ENCODE measurements at regions not wholly inside any gene's neighbourhood (a gene's known extent, or its start where the extent isn't known, plus 50 kb on each side); places are given as distances from the start of the nearest gene placed in this dataset.
"Not testable (repeated sequence)": the region's sequence is repeated elsewhere in the genome, so short reads cannot be mapped to it uniquely, and the experiment has no call there.

DNA sequence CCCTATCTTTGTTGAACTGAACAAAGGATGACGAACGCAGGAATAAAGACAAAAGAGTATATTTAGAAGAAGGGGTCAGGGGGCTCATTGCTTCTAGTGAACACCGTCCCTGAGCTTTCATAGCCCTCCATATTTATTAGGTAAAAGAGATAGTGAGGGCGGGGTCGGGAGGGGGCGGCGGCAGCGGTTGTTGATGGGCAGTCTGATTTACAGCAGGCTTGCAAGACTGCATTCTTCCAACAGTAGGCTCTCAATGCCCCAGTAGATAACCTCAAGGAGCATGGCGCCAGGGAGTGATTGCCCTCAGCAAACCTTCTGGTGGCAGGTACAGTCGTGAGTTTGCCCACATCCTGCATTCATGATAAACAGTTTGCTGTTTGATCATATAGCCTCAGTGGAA lies 563.3 kb upstream of the SYNCRIP start:
- no peak for DNase-seq

DNA sequence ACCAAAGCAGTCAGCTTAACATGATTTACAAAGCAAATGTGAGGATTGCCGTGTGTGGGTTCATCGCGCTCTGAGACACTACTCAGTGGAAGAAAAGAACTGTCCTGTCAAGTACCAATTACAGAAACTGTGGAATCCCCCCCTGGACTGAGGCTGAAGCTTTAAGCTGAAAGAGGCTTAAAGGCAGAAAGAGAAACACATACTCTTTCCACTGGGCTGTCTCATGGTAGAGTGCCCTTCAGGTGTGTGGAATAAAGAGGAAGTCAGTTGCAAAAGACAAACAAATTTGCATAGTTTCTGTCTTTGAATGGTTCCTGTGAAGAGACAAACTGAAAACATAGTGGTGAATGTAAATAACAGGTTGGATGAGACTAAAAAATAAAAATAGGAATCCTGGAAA lies 560.4 kb upstream of the SYNCRIP start:
- DNase-seq: no peak

DNA sequence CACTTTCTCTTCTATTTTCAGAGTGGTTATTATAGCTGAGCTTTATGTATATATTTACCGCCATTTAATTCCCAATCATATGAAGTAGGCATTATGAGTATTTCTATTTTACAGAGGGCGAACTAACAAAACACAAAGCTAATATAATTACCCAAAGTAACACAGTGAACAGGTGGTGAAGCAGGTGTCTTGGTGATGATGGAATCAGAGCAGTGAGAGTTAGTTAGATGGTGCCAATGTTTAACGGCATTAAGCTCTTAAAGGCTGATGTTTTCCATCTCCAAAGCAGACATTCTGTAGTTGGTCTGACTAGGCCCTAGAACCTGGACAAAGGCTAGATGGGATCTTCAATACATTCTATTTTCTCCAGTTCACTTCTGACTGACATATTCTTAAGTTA lies 551.1 kb upstream of the SYNCRIP start:
- DNase-seq: no peak

DNA sequence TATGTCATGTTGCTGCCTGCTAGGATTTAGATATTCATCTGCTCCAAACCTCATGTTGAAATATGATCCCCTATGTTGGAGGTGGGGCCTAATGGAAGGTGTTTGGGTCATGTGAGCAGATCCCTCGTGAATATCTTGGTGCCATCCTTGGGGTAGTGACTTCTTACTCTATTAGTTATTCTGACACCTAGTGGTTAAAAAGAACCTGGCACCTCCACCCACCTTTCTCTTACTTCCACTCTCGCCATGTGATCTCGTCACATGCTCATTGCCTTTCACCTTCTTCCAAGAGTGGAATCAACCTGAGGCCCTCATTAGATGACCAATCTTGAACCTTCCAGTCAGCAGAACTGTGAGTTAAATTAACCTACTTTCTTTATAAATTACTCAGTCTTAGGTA lies 549.4 kb upstream of the SYNCRIP start:
- DNase-seq: no peak

DNA sequence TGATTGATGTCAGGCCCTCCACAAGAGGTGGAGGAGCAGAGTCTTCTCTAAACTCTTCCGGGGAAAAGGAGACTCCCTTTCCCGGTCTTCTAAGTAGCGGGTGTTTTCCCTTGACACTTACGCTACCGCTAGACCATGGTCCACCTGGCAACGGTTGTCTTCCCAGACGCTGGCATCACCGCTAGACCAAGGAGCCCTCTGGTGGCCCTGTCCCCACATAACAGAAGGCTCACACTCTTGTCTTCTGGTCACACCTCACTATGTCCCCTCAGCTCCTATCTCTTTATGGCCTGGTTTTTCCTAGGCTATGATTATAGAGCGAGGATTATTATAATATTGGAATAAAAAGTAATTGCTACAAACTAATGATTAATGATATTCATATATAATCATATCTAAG lies 532.5 kb upstream of the SYNCRIP start:
- DNase-seq: not testable (repeated sequence)

DNA sequence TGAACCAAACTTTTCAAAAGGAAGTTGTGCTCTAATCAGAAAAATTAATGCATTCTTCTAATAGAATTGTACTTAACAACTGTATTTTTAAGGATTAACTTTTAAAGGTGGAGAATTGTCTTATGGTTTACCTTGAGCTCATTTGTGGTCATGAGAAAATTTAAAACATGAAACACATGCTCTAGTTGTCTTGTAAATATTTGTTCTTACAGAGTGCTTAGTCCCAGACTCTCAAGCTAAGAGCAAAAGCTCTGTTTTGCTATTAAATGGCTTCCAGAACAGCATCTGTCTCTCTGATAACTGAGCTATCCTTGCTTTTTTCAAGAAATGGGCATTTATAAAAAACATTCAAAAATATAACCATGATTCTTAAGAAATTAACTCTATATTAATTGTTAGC lies 512.2 kb upstream of the SYNCRIP start:
- no peak for DNase-seq

DNA sequence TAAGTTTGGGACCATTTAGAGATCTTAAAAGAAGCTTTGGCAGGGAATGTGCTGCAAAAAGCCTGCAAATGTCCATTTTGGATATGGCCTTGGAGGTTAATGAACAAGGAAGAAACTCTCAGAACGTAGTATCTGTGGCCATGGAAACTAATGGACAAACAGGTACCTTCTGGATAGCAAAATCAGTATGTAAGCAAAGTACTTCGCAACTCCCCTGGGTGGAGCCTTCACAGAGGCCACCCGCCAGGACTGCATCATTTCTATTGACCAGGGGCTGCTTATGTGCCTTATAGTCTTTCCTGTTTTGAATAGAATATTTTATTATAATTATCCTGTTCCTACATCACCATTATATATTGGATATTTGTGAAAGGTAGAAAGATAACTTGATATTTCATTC lies 510.8 kb upstream of the SYNCRIP start:
- no peak for DNase-seq

DNA sequence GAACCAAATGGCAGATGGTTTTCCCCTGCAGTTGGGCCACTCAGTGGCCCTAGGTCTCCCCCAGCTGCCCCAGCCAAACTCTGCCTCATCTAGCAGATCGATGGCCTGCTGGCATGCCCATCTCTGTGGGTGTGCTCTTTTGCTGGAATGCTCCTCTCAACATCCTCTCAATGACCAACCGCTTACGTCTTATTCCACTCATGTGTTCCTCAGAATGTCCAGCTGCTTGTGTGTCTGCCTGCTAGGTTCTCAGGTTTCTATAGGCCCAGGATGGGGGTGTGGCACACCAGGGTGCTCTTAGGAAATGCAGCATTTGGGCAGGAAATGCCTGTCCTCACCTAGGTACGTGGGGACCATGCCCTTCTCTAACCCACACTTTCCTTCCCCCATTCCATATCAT lies 509.9 kb upstream of the SYNCRIP start:
- DNase-seq: no peak

DNA sequence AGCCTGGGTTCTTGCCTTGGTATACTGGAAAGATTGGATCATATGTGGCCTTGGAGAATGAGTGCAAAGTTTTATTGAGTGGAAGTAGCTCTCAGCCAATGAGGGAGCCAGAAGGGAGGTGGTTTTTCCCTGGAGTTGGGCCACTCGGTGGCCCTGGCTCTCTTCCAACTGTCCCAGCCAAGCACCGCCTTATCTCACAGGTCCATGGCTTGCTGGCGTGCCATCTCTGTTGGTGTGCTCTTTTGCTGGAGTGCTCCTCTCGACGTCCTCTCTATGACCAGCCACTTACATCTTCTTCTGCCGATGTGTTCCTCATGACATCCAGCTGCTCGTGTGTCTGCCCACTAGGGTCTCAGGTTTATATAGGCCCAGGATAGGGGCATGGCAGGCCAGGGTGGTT lies 505.9 kb upstream of the SYNCRIP start:
- no peak for DNase-seq

DNA sequence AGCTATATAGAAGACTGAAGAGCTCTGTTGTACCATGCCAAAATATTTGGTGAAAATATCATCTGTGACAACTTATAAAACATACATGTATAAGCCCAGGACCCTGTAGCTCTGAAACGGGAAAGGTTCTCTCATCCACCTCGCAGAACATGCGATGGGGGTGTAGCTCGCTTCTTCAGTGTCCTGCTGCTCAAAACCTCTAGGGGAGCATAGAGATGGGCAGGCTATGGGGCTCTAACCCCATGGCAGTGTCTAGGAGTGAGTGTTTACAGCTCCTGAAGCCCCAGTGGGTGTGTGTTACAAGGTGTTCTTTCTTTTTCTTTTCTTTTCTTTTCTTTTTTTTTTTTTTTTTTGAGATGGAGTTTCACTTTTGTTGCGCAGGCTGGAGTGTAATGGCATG lies 505.2 kb upstream of the SYNCRIP start:
- DNase-seq: no peak

DNA sequence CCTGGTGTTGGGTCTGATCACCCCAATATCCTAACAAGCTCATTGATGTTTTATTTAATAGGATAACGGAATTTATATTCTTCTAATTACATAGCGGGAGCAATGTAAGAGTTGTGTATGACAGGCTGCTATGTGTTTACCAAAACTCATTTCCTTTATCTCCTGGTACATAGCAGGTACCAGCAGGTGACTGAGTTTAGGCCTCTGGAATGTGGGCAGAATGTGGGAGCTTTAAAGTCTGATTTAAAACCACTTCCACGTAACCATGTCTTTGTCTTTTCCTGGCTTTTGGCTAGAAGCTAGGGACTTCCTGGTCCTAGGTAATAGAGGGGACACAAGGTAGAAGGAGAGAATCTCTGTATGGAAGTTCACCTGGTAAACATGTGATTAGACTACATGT lies 504.6 kb upstream of the SYNCRIP start:
- DNase-seq: no peak

DNA sequence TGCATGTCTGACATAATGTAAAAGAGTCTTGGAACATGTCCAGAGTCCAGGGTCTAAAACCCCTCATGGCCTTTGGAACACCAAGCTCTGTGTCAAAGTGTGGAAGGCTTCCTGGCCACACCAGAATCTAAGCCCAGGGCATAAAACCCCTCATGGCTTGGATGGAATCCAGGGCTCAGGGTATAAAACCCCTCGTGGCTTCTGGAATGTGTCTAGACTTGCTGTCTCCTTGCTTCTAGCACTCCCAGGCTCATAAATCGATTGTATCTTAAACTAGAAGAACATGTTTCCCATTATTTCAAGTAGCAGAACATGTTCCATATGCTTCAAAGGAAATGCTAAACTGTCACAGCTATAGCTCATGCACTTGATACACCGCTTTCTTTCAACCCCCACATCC lies 504.1 kb upstream of the SYNCRIP start:
- not testable (repeated sequence) for DNase-seq

DNA sequence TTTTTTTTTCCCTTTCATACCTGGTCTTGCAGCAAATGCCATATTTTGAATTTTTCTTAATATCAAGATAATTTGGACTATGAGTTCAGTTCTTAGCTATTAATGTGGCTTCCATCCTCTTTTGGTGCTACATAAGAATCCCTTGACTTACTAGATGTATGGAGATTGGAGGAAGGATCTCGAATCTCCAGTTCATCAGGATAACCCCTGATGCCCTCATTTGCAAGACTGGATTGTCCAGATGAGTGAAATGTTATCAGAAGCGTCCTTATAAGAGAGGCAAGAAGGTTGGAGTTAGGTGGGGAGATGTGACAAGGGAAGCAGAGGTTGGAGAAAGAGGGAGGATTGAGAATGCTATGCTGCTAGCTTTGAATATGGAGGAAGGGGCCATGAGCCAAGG lies 499.6 kb upstream of the SYNCRIP start:
- no peak for DNase-seq

DNA sequence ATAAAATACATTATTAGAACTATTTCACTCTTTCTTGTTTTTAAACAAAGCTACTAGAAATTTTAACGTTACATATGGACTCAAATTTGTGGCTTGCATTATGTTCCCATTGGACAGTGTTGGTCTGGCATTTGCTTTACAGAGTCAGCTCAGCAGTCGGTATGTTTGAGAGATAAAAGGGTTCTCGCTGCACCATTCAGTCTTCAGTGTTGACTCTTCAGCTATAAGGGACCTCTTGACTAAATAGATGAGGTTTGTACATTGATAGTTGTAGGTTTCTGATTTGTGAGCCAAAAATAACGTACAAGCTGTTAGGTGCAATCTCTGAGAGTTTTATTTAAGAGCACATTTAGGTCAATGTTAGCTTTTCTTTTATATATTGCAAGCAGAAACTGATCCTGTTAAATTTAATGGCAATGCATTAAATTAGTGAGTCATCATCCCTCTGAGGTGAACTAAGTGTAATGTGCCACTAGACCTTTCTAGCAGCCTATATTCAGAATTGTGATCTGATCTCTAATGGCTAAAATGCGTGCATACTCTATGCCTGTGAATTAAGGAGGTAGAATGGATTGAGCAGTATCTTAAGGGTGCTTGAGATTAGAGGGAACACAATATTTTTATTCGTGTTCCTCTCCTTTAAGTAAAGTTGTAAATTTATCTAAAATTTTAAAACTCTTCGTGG lies 485.6 kb upstream of the SYNCRIP start:
- no peak for DNase-seq

DNA sequence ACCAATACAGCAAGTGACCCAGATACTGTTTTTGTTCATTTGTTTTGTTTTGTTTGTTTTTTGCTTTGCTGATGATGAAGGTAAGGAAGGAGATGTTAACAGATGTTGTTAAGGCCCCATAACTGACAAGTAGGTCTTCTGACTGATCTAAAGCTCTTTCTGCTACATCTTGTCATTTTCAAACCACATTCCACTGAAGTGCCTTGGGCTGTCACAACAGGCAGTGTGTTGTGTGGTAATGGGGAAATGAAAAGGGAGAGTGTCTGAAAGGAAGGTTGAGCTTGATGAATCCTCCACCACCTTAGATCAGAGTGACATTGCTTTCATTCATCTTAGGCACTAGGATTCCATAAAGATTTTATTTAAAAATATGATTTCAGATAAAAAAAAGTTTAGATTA lies 479.4 kb upstream of the SYNCRIP start:
- no peak for DNase-seq

DNA sequence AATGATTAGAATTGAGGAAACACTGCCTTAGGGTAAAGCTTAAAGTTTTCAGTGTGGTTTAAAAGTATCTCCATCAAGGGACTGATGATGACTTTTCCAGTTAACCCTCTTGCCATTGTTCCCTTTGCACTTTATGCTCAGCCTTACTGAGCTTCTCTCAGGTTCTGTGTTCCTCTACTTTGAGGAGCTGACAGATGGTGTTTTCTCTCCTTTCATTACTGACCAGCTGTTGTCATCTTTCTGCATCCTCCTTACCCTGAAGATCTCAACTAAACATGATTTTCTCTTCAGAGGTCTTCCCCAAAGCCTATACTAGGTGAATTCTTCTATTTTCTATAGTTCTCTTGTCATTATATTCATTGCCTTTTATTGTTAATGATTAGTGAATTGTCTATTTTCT lies 475.6 kb upstream of the SYNCRIP start:
- no peak for DNase-seq

DNA sequence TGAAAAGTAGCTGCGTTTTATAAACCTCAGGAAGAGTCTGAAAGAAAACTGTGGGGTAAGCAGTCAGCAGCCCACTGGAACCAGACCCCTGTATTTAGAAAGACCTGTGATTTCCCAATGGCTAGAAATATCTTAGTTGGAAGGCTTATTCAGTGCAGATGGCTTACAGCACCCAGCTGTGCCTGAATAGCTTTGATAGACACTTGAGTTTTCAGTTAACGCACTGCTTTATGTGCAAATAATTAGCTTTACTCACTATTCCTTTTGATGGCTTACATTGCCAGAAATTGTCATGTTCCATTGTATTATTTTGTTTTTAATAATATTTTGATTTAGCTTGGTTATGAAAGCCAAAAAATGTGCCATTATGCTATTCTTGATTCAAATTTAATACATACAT lies 465.3 kb upstream of the SYNCRIP start:
- no peak for DNase-seq

DNA sequence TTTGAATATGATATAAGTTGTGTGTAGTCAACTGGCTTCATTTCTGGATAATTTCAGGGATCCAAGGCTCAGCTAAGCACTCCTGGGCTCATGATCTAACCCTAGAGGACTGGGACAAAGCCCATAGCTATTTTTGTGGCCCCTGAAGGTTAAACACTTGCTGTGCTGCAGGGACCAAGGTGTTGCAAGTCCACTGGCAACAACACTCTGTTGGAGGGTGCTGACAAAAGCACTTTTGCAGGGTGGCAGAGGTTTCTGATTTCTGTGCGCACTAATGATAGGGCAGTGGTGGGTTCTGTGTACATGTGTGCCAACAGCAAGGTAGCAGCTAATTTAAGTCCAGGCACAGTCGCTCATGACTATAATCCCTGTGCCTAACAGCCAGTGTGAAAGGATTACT lies 445.3 kb upstream of the SYNCRIP start:
- no peak for DNase-seq

DNA sequence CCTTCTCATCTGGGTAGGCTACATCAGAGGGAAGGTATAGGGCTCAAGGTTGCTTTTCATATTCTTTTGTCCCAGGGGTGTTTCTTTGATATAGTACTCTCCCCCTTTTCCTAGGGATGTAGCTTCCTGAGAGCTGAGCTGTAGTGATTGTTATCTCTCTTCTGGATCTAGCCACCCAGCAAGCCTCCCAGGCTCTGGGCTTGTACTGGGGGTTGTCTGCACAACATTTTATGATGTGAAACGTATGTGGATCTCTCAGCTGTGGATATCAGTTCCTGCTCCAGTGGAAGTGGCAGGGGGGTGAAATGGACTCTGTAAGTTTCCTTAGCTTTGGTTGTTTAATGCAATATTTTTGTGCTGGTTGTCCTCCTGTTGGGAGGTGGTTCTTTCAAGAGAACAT lies 437.3 kb upstream of the SYNCRIP start:
- DNase-seq: no peak

DNA sequence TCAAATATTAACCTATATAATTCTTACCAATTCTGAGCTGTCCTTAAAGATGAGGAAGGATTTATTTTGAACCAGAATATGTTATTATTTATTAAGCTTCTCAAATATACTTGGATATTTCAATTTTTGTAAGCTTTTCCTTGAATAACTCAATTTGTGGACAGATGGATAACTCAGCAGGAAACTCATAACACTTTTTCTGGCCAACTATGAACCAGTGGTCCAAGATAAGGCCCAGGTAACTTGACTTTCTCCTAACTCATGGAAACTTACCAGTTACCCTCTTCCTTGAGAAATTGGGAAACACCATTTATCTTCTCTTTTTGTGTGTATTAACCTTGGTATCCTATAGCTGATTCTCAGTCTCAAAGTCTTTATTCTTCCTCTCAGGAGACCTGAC lies 427.5 kb upstream of the SYNCRIP start:
- DNase-seq: no peak

DNA sequence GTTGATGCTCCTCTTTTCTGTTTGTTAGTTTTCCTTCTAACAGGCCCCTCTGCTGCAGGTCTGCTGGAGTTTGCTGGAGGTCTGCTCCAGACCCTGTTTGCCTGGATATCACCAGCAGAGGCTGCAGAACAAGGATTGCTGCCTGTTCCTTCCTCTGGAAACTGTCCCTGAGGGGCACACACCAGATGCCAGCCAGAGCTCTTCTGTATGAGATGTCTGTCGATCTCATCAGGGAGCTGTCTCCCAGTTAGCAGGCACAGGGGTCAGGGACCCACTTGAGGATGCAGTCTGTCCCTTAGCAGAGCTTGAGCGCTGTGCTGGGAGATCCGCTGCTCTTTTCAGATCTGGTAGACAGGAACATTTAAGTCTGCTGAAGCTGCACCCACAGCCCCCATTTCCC lies 422.3 kb upstream of the SYNCRIP start:
- not testable (repeated sequence) for DNase-seq

DNA sequence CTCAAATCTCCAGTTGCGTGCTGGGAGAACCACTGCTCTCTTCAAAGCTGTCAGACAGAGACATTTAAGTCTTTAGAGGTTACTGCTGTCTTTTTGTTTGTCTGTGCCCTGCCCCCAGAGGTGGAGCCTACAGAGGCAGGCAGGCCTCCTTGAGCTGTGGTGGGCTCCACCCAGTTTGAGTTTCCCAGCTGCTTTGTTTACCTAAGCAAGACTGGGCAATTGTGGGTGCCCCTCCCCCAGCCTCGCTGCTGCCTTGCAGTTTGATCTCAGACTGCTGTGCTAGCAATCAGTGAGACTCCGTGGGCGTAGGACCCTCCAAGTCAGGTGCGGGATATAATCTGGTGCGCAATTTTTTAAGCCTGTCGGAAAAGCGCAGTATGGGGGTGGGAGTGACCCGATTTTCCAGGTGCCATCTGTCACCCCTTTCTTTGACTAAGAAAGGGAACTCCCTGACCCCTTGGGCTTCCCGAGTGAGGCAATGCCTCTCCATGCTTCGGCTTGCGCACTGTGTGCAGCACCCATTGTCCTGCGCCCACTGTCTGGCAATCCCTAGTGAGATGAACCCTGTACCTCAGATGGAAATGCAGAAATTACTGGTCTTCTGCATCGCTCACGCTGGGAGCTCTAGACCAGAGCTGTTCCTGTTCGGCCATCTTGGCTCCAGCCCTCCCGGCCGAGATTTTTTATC lies 414.8 kb upstream of the SYNCRIP start:
- DNase-seq: not testable (repeated sequence)

DNA sequence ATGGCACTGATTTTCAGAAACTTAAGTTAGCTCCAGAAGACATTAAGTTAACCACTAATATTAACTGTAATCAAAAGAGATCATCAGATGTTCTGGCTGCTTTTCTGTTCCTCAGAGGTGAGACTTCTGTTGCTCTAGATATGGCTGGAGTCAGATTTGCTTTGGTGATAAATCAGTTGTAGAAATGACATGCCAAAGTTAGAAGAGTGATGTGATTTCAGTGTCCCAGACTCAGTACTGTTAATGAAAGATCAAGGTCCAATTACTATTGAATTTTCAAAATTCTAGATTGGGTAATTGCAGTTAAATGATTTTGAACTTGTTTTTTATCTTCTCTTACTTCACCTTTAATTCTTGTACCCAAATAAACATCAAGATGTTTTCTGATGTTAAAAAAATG lies 402.4 kb upstream of the SYNCRIP start:
- DNase-seq: no peak

DNA sequence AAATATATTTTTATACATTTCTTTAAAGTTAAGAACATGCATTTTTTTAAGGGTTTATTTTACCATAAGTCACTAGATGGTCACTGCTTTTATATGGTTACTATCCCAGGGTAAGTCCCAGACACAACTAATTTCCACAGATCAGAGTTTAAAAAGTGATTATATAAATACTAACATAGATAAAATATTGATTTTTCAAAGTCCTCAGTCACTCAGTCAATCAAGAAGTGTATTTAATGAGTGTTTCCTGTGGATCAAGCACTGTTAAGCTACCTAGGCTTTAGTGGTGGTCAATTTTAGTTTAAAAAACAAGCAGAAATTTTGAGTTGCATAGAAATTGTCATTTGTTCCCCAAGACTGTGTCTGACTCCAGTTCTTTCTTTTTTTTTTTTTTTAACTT lies 399.5 kb upstream of the SYNCRIP start:
- no peak for DNase-seq

DNA sequence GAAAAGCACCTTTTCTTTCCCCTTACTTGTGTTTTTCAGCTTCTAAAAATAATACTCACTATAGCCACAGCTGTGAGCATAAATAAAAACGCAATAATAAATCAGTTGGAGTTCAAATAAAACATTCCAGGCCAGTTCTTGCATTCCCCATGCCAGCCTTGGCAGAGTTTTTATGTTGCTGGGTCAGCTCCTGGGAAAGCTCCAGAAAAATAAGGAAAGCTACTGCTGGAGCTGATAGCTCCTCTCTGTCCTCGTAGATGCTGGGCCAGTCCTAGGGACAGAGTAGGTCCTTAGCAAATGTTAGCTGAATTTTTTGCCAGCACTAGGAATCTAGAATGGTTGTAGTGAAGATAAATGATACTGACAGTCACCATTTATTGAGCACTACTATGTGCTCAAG lies 389.0 kb upstream of the SYNCRIP start:
- DNase-seq: no peak

All from CD4-positive, alpha-beta T cell treated with Interleukin-21 for 1 hour (primary cell).